Fibroblast of pulmonary artery (primary cell): ENCODE measurements at regions not wholly inside any gene's neighbourhood (a gene's known extent, or its start where the extent isn't known, plus 50 kb on each side); places are given as distances from the start of the nearest gene placed in this dataset.
"Not testable (repeated sequence)": the region's sequence is repeated elsewhere in the genome, so short reads cannot be mapped to it uniquely, and the experiment has no call there.

ENCODE experiments used
- DNase-seq: peaks from one replicate; pipeline ENCODE4 v3.0.0-alpha.2; 2010; ENCODE audit warnings: low read depth
- H3K4me3 ChIP-seq: replicated peaks from 2 replicates; pipeline ENCODE4 v1.5.1; 2011; ENCODE audit warnings: low read depth, mild to moderate bottlenecking, control low read depth, low read length, moderate library complexity
- TF ChIP-seq, protein P1 (sequence below): IDR thresholded peaks from 2 replicates; pipeline ENCODE4 v1.5.1; 2011; ENCODE audit warnings: mild to moderate bottlenecking, control low read depth, low read length, inconsistent platforms; ENCODE audit errors: missing control alignments

DNA sequence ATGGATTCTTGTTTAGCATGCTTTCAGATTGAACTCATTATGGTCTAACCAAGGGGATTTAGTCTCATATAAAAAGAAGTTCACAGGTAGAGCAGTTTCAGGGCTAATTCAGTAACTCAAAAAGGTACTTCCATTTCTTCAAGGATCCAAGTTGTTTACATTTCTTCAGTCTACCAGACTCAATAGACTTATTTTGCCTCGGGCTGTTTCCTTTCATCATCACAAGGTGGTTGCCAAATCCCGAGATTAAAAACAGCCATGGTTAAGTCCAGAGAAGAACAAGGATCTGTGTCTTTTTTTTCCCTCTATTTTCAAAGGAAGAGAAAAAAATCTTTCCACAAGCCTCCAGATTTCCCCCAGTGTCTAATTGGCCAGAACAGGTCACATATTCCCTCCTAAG is 69.8 kb upstream of the SNX9 start:
- no peak for DNase-seq
- TF ChIP-seq, protein P1, sequence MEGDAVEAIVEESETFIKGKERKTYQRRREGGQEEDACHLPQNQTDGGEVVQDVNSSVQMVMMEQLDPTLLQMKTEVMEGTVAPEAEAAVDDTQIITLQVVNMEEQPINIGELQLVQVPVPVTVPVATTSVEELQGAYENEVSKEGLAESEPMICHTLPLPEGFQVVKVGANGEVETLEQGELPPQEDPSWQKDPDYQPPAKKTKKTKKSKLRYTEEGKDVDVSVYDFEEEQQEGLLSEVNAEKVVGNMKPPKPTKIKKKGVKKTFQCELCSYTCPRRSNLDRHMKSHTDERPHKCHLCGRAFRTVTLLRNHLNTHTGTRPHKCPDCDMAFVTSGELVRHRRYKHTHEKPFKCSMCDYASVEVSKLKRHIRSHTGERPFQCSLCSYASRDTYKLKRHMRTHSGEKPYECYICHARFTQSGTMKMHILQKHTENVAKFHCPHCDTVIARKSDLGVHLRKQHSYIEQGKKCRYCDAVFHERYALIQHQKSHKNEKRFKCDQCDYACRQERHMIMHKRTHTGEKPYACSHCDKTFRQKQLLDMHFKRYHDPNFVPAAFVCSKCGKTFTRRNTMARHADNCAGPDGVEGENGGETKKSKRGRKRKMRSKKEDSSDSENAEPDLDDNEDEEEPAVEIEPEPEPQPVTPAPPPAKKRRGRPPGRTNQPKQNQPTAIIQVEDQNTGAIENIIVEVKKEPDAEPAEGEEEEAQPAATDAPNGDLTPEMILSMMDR: no peak
- H3K4me3 ChIP-seq: no peak overlapping the region

DNA sequence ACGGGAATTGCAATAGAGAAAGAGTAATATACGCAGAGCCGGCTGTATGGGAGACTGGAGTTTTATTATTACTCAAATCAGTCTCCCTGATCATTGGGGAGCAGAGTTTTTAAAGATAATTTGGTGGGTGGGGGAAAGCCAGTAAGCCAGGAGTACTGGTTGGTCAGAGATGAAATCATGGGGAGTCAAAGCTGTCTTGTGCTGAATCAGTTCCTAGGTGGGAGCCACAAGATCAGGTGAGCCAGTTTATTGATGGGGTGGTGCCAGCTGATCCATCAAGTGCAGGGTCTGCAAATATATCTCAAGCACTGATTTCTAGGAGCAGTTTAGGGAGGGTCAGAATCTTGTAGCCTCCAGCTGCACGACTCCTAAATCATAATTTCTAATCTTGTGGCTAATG is 69.2 kb upstream of the SNX9 start:
- DNase-seq, H3K4me3 ChIP-seq: not testable (repeated sequence)

DNA sequence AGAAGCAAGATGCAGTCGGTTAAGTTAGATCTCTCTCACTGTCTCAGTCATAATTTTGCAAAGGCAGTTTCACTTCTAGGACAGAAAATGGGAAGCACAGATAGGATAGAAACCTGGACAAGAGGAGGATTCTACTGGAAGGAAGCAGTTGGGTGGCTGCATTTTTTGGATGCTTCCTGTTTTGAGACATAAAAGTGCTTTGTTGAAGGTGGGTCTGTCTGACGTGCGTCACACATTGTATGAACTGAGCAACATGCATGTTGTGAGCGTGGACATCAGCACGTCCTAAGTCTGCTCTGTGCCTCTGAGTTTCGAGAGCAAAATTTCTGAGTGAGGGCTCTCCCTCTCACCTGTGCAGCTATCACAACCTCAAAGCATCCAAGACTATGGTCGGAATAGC is 68.7 kb upstream of the SNX9 start:
- H3K4me3 ChIP-seq: no peak overlapping the region
- TF ChIP-seq, protein P1: no peak
- no peak for DNase-seq

DNA sequence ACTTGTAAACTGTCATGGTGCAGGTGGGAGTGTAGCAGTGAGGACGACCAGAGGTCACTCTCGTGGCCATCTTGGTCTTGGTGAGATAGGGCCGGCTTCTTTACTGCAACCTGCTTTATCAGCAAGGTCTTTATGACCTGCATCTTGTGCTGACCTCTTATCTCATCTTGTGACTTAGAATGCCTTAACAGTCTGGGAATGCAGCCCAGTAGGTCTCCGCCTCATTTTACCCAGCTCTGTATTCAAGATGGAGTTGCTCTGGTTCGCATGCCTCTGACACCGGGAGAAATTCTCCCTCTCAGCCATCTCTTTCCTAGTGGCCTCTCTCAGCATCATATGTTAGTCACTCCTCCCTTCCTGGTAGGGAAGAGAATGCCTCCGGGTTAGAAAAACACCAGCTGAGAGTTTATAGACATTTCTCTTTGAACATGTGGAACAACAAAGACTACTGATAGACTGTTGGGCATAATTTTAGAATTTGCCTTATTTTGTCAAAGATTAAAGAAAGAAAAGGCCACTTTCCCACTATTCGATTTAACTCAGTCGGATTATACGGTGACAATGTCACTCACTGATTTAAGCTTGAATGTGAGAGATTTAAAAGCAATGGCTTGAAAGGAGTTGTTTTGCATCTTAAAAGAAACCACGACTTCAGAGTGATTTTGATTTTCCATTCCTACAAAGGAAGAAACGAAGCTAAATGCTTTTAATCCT is 67.9 kb upstream of the SNX9 start:
- TF ChIP-seq, protein P1: no peak
- no peak overlapping the region for H3K4me3 ChIP-seq
- DNase-seq: no peak

DNA sequence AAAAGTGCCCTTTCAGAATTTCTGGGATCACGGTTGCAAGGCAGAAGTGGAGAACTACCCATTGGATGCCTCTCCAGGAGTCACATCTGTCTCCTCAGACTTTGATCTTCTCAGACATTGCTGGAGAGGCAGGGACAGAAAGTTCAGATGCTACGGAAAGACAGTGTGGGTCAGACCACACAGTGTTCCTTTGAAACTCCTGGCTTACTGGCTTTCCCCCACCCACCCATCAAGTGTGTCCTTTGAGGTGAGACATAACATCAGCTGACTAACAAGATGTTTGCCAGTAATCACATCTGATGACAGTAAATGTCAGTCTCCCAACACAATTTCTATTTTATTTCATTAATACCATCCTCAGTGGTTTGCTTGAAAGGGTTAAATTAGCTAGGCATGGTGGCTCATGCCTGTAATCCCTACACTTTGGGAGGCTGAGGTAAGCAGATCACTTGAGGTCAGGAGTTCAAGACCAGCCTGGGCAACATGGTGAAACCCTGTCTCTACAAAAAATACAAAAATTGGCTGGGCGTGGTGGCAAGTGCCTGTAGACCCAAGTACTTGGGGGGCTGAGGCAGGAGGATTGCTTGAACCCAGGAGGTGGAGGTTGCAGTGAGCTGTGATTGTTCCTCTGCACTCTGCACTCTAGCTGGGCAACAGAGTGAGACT is 67.2 kb upstream of the SNX9 start:
- DNase-seq: no peak
- H3K4me3 ChIP-seq: no peak overlapping the region
- TF ChIP-seq, protein P1: no peak

DNA sequence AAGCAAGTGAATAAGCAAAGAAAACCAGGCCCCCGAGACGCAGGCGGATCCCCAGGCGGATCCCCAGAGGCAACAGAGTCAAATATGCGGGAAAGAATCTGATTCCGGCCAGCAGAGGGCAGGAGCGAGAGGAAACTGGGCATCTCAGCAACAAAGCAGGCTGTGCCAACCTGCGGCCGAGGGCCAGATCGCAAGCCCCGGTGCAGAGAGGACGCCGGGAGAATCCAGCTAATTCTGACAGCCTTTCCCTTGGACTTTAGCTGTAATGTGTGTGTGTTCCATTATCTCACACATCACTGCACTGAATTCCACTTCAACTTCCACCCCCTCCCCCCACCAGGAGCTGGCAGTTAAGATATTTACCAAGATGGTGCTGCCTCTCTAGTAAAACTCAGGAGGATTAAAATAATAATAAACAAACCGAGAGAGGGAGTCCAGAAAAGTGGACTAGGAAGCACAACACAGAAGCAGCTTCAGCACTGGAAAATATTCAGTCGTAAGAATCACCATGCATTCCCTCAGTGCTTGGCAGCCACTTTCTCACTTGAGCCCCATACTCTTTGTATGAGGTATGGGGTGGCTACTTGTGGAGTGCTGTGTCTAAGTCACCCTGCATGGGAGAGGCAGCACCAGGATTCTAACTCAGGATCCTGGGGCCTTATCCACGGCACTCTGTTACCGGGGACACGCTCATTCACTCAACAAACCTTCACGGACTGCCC is 66.2 kb upstream of the SNX9 start:
- TF ChIP-seq, protein P1: peak; percentile 83
- DNase-seq: peak; percentile 84
- H3K4me3 ChIP-seq: no peak overlapping the region
